NOMO-1 treated with DMSO at 0.1 percent for 48 hours (cell line): ENCODE measurements at regions not wholly inside any gene's neighbourhood (a gene's known extent, or its start where the extent isn't known, plus 50 kb on each side); places are given as distances from the start of the nearest gene placed in this dataset.

Experiments used
- DNase-seq: peaks from one replicate; lab custom pipeline; 2025; ENCODE audit not compliant: unreplicated experiment; lab: John Stamatoyannopoulos, UW

GRCh38 chr4:127533028-127533700 is 99.6 kb upstream of the INTU start:
- DNase-seq: no peak

GRCh38 chr4:127534041-127534825 is 98.5 kb upstream of the INTU start:
- DNase-seq: no peak

- DNase-seq: no peak
Observed at GRCh38 chr4:127538016-127538415, 94.7 kb upstream of the INTU start.

- DNase-seq: no peak
Observed at GRCh38 chr4:127540497-127541025, 92.2 kb upstream of the INTU start.

- DNase-seq: no peak
Observed at GRCh38 chr4:127545271-127545670, 87.5 kb upstream of the INTU start.

GRCh38 chr4:127548990-127549925 is 83.5 kb upstream of the INTU start:
- no peak for DNase-seq

- DNase-seq: no peak
Observed at GRCh38 chr4:127555106-127555505, 77.7 kb upstream of the INTU start.

- DNase-seq: no peak
Observed at GRCh38 chr4:127558088-127558487, 74.7 kb upstream of the INTU start.

GRCh38 chr4:127558489-127559407 is 74.0 kb upstream of the INTU start:
- no peak for DNase-seq

- DNase-seq: no peak
Observed at GRCh38 chr4:127559981-127560380, 72.8 kb upstream of the INTU start.

- DNase-seq: no peak
Observed at GRCh38 chr4:127560755-127561154, 72.0 kb upstream of the INTU start.

GRCh38 chr4:127574643-127575042 is 58.1 kb upstream of the INTU start:
- DNase-seq: no peak

GRCh38 chr4:127575888-127576287 is 56.9 kb upstream of the INTU start:
- DNase-seq: no peak

- DNase-seq: no peak
Observed at GRCh38 chr4:127578491-127578890, 54.3 kb upstream of the INTU start.

GRCh38 chr4:127578967-127579366 is 53.8 kb upstream of the INTU start:
- no peak for DNase-seq

GRCh38 chr4:127579821-127580220 is 52.9 kb upstream of the INTU start:
- no peak for DNase-seq

GRCh38 chr4:127580300-127580699 is 52.5 kb upstream of the INTU start:
- no peak for DNase-seq

GRCh38 chr4:127580891-127581290 is 51.9 kb upstream of the INTU start:
- no peak for DNase-seq
